Transverse colon (tissue), 4 donors: ENCODE measurements at regions not wholly inside any gene's neighbourhood (a gene's known extent, or its start where the extent isn't known, plus 50 kb on each side); places are given as distances from the start of the nearest gene placed in this dataset.
"Not testable (repeated sequence)": the region's sequence is repeated elsewhere in the genome, so short reads cannot be mapped to it uniquely, and the experiment has no call there.

Source experiments
- CTCF ChIP-seq, 5 experiments: fragments of 200-600 bp in 3 of 5; fragments of 450-650 bp in 2 of 5; sonication (generic) in 3 of 5; IDR thresholded peaks; 1 replicate in 2 of 5; 2 replicates in 3 of 5; pipeline ENCODE4 v1.5.1; 2016 to 2017; ENCODE audit warnings: antibody characterized with exemption in 5 of 5, inconsistent platforms in 3 of 5, mild to moderate bottlenecking in 2 of 5, moderate library complexity in 1 of 5
- POLR2AphosphoS5 ChIP-seq, 3 donors: sonication (generic); formaldehyde crosslinking; IDR thresholded peaks; one replicate each; pipeline ENCODE4 v1.6.1; 2016; ENCODE audit warnings: antibody characterized with exemption in 3 of 3

DNA sequence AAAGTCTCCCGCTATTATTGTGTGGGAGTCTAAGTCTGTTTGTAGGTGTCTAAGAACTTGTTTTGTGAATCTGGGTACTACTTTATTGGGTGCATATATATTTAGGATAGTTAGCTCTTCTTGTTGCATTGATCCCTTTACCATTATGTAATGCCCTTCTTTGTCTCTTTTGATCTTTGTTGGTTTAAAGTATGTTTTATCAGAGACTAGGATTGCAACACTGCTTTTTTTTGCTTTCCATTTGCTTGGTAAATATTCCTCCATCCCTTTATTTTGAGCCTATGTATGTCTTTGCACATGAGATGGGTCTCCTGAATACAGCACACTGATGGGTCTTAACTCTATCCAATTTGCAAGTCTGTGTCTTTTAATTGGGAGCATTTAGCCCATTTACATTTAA, 165.2 kb downstream of the GATB start:
- TF ChIP-seq CTCF, POLR2AphosphoS5 (IDR thresholded peaks at IDR 0.05): not testable (repeated sequence)
